HG03457 (cell line): ENCODE measurements at regions not wholly inside any gene's neighbourhood (a gene's known extent, or its start where the extent isn't known, plus 50 kb on each side); places are given as distances from the start of the nearest gene placed in this dataset.
"Not testable (repeated sequence)": the region's sequence is repeated elsewhere in the genome, so short reads cannot be mapped to it uniquely, and the experiment has no call there.

Experiments used
- ATAC-seq: cut with Tn5 transposase; IDR thresholded peaks from one replicate; pipeline ENCODE4 v1.9.1; 2021; ENCODE audit warnings: moderate number of reproducible peaks; ENCODE audit not compliant: unreplicated experiment

- no peak for ATAC-seq
Observed at GRCh38 chr14:55845963-55846825, 266.2 kb downstream of the KTN1 start.

- no peak for ATAC-seq
Observed at GRCh38 chr14:55846826-55847446, 266.9 kb downstream of the KTN1 start.

DNA sequence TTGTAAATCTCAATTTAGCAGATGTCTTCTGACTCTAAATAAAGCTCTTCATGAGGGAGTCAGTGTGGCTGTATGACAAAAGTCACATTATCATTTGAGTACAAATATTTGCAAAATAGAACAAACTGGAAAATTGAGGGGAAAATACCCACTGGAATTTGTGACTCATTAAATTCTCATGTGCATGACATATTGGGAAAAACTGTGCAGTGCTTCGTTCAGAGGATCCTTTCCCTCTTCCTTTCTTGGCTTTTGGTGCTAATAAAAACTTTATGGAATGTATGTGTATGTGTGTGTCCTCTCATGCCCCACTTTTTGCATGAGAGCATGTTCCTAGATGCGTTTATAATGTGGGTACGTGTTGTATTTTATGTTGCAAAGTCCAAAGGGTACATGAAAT is 267.8 kb downstream of the KTN1 start:
- no peak for ATAC-seq

DNA sequence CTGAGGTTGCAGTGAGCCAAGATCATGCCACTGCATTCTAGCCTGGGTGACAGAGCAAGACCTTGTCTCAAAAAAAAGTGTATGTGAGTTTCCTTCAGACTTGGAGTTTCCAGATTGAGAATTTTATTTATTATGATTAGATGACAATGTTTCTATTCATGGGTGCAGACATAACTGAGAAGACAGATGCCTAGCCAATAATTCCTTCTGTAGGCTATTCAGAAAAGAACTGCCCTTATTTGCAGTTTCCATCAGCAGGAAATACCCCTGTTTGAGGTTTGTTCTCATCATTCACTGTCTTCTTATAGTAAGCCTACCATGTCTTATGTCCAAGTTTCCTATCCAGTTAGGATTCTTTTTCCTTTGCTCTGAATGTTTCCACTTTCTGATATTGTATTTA is 269.0 kb downstream of the KTN1 start:
- ATAC-seq: no peak

GRCh38 chr14:55849833-55850232 is 268.4 kb upstream of the PELI2 start:
- no peak for ATAC-seq

DNA sequence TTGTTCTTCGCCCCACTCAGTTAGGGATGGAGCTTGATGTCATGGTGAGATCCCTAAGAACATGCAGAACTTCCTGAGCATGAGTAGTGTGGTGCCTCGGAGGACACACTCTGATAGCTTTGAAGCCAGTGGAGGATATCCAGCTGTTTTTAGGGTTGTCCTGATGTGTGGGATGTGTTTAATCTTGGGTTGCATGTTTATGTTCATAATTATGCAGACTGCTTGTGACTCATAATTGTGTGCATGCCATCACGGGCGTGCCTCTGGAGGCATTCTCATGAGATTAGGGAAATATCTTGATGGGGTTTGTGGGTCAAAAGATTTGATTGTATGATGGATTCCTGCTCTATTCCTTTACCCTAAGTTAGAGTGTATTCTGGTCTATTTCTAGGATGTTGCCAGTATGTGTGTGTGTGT is 267.4 kb upstream of the PELI2 start:
- ATAC-seq: no peak

GRCh38 chr14:55851301-55851700 is 266.9 kb upstream of the PELI2 start:
- no peak for ATAC-seq

DNA sequence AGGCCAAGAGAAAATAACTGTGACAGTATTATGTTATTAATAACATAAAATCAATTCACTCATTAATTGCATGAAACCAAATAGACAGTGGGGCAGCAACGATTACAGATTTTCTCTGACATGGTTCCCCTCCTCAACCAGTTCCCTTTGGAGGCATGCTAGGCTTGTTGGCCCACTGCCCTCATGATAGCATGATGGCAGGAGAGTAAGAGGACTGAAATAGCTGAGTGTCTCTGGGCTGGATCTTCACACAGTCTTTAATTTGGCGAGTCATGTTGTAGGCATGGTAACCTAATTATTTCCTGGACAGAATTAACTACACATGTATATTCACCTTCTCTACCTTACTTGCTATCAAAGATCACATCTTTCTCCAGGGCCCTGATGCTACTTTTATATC is 266.2 kb upstream of the PELI2 start:
- no peak for ATAC-seq

- no peak for ATAC-seq
Observed at GRCh38 chr14:55855751-55856150, 262.5 kb upstream of the PELI2 start.

- no peak for ATAC-seq
Observed at GRCh38 chr14:55858604-55859003, 259.6 kb upstream of the PELI2 start.

DNA sequence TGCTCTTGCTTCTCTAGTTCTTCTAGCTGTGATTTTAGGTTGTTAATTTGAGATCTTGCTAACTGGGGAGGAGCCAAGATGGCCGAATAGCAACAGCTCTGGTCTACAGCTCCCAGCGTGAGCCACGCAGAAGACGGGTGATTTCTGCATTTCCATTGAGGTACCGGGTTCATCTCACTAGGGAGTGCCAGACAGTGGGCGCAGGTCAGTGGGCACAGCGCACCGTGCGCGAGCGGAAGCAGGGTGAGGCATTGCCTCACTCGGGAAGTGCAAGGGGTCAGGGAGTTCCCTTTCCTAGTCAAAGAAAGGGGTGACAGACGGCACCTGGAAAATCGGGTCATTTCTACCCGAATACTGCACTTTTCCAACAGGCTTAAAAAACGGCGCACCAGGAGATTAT is 256.6 kb upstream of the PELI2 start:
- not testable (repeated sequence) for ATAC-seq

DNA sequence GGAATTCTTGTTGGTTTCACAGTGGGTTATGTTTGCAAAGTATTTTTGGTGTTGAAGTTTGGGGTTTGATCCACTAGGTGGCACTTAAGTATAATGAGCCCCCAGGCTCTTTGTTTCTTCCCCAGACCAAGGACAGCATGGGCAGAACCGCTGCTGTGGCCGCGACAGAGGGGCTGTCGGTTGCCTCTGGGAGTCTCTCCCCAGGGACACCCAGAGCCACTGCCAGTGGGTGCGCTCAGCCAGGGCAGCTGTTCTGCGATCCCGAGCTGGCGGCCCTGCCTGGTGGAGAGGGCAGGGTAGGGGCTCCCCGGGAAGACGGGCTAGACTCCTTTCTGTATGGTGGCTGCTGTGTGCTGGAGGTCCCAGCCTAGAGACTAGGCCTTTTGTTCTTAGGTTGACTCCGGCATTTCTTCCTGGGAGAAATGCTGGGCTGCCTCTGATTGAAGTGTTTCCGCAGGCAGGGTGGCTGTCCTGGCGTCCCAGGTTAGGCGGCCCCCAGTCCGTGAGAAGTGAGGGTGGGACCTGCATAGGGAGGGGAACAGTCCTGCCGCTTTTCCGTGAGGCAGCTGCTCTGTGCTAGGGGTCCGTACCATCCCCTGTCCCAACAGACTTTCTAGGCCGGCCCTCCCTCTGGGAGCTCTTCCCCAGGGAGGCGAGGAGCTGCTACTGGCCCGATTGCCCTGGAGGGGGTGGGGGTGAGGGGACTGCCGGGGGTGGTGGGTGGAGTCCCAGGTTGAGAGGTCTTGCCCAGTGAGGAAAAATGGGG is 253.1 kb upstream of the PELI2 start:
- no peak for ATAC-seq

DNA sequence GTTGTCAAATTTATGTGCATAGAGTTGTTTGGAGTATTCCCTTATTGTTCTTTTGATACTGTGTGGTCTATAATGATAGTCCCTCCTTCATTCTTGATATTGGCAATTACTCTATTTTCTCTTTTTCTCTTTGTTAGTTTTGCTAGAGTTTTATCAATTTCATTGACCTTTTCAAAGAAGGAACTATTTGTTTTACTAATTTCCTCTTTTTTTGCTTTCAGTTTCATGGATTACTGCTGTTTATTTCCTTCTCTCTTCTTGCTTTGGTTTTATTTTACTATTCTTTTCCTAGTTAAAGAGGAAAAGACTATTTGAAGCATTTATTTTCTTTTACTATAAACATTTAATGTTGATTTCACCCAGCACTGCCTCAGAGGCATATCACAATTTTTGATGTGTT is 250.9 kb upstream of the PELI2 start:
- no peak for ATAC-seq

DNA sequence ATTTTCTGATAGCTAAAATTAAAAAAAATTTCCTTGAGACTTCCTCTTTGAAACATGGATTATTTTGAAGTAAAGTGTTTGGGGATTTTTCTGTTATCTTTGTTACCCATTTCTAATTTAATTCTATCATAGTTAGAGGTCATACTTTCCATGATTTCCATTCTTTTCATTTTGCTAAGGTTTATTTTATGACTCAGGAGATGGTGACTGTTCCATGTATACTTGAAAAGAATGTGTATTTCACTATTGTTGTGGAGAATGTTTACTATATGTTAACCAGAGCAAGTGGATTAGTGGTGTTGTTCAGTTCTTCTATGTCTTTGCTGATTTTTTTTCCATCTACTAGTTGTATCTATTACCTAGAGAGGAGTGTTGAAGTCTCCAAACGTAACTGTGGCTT is 250.5 kb upstream of the PELI2 start:
- no peak for ATAC-seq

- no peak for ATAC-seq
Observed at GRCh38 chr14:55869397-55870049, 248.7 kb upstream of the PELI2 start.

- ATAC-seq: no peak
Observed at GRCh38 chr14:55873169-55873568, 245.0 kb upstream of the PELI2 start.

GRCh38 chr14:55874785-55875184 is 243.4 kb upstream of the PELI2 start:
- no peak for ATAC-seq

DNA sequence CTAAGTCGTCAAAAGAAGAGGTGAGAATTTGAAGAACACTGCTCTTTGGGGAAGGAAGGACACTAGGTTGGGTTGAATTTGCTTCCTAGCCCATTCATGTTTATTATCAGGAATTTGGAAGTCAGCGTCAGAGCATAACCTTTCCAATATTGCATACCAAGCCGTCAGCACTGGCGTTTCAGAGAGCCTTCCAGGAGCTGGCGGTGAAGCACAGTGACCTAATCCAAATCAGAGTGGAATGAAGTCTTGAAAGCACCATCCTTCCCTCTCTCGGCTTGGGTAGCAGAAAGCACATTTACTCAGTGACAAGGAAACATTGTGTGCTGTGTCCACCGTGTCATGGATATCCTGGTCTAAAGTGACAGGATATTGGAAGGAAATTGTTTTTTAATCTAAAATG is 240.3 kb upstream of the PELI2 start:
- ATAC-seq: no peak

DNA sequence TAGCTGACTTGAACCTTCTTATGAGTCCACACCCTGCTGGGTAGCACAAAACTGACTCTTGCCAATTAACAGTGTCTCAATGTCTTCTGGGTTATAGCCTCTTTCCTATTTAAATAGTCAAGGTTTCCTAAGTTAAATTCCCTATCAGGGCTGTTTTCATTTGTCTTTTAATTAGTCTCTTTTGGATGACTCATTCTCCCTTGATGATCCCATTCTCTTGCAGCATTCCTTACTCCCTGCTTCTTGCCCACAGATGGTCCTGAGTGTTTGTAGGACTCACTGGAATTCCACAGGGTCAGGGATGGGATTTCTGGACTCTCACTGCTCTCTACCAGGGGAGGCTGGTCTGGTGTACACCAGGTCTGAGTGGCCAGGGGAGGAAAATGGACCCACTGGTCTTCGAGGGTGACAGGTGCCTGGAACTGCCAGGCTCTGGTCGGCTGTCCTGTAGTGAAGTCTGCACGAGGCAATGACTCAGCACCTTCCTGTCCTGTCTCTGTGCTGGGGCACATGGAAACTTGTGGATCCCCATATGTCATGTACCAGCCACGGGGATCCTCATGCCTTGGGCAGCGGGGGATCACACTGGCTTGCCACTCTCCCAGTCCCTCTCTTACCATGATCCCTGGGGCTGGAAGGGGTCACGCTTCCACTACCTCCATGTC is 236.5 kb upstream of the PELI2 start:
- ATAC-seq: no peak

GRCh38 chr14:55884819-55885218 is 233.4 kb upstream of the PELI2 start:
- ATAC-seq: no peak

DNA sequence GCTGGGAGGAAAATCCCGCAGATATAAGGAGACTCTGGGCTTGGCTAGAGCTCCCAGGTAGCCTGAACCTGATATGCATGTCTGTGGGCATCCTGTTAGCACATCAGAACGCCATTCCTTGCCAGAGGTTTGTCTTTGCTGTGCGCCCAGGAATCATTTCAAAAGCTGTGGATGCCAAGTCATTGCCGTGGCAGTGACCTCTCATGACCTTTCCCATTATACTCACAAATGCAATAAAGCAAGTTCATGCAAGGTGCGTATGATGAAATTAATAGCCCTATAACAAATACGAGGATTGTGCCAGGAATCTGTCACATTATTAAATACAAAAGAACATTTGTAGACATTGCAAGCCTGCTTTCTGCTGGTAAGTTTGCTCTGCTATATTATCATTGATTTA is 229.1 kb upstream of the PELI2 start:
- ATAC-seq: no peak
